ENCODE measurements at regions not wholly inside any gene's neighbourhood (a gene's known extent, or its start where the extent isn't known, plus 50 kb on each side); places are given as distances from the start of the nearest gene placed in this dataset.
"Not testable (repeated sequence)": the region's sequence is repeated elsewhere in the genome, so short reads cannot be mapped to it uniquely, and the experiment has no call there.

- peak in 1 of 2 donors; percentile 3 for DNase-seq
Observed at GRCh38 chr2:53490659-53491058, 276.9 kb upstream of the CHAC2 start.

DNA sequence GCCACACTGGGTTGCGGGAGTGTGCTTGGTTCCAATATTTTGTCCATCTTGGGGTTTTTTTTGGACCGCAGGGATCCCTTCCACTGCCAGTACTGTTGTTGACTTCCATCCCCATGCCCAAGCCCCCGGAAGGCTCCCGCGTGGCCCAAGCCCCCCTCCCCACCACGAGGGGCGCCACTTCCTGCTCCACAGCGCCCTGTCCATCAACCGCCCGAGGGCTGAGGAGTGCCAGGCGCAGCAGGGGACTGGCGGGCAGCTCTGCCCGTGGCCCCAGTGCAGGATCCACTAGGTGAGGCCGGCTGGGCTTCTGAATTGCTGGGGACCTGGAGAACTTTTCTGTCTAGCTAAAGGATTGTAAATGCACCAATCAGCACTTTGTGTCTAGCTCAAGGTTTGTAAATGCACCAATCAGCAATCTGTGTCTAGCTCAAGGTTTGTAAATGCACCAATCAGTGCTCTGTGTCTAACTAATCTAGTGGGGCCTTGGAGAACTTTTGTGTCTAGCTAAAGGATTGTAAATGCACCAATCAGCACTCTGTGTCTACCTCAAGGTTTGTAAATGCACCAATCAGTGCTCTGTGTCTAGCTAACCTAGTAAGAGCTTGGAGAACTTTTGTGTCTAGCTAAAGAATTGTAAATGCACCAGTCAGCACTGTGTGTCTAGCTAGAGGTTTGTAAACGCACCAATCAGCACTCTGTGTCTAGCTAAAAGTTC is 281.3 kb upstream of the CHAC2 start:
- not testable (repeated sequence) for DNase-seq

DNA sequence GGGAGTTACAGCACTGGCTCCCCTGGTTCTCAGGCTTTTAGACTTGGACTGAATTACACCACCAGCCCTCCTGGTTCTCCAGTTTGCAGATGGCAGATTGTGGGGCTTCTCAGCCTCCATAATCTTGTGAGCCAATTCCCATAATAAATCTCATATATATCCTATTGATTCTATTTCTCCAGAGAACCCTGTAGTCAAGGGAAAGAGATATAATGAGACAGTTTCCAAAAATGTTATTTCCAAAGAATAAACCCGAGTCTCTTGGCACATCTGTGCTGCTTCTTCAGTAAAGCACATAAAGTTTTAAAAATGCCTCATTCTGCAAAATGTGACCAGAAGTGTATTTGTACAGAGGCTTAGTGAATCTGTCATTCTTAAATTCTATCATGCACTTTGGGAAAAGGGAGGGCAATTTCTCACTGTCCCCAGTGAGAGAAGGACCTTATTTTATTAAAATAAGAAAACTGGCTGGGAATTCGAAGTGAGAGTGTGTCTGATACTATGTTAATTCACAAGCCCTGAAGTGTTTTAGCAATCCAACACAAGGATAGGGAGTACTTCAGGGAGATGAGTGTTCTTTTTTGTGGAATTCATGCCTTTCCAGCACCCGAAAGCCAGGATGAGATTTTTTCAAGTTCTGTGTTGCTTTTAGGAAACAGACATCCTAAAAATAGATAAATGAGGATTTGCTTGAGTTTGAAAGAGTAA is 282.4 kb upstream of the CHAC2 start:
- DNase-seq = no peak

- DNase-seq = no peak
Observed at GRCh38 chr2:53484531-53484930, 283.1 kb upstream of the CHAC2 start.

- DNase-seq = no peak
Observed at GRCh38 chr2:53477517-53477916, 290.1 kb upstream of the CHAC2 start.

- no peak for DNase-seq
Observed at GRCh38 chr2:53476834-53477233, 290.8 kb upstream of the CHAC2 start.

- no peak for DNase-seq
Observed at GRCh38 chr2:53475766-53476165, 291.8 kb upstream of the CHAC2 start.

- DNase-seq = no peak
Observed at GRCh38 chr2:53475321-53475720, 292.3 kb upstream of the CHAC2 start.

DNA sequence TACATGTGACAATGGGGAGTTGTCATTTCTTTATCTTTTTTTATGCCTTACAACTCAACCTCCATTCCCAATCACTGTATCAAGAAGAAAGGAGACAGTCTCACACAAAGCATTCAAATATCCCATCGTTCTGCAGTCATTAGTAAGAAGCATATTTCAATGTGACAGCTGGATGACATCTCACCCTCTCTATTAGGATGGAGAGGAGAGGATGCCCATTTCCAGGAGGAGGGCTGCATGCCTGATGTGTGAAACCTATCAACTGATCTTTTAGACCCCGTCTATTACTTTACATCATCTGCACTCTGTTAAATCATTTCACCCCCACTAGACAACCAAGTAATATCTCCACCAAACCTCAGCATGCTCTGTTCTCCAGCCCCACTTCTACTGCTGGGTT is 292.7 kb upstream of the CHAC2 start:
- no peak for DNase-seq

- DNase-seq = no peak
Observed at GRCh38 chr2:53473775-53474311, 293.8 kb upstream of the CHAC2 start.

DNA sequence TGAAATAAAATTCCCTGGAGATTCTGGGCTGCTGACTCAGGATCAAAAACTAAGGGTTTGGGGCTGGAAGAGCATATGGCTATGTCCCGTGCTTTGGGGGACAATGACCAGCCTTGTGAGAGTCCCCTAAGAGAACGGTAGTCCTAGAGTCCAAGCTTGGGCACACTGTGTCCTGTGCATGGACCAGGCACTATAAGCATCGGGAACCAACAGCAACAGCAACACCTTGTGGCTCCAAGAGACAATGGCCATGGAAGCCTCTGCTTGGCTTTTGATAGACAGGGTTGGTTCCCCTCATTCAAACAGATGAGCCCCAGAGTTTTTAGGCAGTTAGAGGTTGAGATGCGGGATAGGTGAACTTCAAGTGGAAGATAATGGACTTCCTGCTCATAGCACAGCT is 294.4 kb upstream of the CHAC2 start:
- DNase-seq = no peak

DNA sequence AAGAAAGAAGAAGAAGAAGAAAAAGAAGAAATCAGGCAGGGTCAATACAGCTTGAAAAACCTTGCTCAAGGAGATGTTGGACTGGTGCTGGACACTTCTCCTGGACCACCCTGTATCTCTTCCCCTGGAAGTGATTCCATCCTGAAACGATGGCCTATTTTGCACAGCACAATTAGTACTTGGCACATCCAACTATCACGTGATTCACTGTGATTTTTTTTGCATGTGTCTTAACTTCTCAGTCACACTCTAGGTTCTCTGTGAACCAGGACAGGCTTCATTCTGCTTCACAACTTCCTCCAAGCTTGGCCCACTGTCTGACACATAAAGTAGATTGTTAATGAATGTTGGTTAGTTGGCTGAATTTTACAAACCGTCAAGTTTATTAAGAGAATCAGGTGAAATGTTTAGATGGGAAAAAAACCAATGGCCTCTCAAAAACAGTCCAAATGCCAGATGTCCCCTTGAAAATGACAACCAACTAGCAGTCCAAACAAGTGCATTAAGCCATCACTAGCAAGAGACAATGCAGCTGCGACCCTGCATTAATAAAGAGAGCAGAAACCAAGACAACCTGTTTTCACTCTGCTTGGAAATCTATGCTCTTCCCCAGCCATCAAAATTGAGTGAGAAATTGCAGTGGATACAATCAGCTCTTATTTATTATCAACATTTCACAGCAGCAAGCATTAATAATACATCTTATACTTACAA is 300.0 kb upstream of the CHAC2 start:
- no peak for DNase-seq

DNA sequence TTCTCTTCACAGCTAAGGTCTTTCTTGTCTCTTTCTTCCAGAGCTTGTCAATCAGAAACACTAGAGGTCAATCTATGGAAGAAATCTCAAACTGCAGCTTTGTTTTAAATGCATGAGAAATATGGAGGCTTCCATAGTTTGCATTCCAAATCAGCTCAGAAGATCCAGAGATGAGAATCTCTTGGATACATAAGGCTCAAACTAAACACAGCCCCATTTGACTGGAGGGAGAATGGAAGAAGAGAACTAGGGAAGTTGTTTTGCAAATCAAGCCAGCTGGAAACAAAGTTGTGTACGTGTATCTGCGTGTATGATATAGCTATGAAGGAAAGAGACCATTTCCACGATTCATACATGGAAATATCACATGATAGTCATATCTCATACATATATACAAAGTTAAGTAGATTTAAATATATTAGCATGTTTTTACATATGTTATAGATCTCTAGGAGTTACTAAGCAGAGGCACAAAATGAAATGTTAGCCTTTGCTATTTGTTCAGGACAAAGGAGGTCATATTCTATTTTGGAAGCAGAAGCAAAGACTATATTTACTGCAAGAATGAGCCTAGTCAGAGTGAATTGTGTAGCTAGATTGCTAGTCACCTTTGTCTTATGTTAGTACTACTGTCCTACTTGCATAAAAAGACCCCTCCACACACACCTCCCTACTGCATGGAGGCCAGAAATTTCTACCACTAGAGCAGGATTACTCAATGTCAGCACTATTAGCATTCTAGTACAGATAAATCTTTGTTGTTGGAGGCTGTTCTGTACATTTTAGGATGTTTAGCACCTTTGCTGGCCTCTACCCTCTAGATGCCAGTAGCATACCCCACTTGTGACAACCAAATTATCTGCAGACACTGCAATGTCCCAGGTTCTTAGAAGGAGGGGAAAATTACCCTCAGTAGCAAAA is 303.5 kb upstream of the CHAC2 start:
- no peak for DNase-seq

DNA sequence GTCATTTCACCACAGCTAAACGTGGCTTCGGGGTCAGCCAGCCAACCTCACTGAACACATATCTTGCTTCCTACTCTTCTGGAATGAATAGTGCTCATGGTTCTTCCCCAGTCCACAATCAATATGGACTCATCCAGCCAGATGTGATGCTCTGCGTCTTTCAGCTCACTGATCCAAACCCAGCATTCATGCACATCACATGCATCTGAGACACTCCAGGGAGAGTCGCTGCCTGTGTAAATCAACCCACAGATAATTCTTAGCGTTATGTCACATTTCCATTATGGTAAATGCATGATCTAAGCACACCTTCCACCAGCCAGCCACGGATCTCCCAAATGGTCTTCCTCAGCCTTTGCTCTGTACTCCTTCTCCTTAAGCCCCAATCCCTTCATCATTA is 306.7 kb upstream of the CHAC2 start:
- no peak for DNase-seq

- DNase-seq = no peak
Observed at GRCh38 chr2:53460347-53460746, 307.3 kb upstream of the CHAC2 start.

DNA sequence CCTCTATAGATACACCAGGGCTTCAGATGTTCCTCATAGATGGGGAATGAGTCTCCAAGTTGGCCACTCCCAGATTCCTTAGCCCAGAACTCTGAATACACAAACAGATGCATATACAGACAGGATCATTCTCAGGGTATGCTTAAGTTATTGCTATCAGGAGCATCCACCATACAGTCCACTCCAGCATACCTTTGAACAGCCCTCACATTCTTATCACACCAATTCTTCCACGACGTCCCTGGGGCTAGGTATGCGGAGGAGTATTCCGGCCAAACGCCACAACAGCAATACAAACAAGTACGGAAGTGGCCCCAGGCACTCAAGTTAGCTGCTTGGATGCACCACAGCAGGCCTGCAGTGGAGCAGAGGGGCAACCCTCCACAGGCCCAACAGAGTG is 312.5 kb upstream of the CHAC2 start:
- DNase-seq = no peak

DNA sequence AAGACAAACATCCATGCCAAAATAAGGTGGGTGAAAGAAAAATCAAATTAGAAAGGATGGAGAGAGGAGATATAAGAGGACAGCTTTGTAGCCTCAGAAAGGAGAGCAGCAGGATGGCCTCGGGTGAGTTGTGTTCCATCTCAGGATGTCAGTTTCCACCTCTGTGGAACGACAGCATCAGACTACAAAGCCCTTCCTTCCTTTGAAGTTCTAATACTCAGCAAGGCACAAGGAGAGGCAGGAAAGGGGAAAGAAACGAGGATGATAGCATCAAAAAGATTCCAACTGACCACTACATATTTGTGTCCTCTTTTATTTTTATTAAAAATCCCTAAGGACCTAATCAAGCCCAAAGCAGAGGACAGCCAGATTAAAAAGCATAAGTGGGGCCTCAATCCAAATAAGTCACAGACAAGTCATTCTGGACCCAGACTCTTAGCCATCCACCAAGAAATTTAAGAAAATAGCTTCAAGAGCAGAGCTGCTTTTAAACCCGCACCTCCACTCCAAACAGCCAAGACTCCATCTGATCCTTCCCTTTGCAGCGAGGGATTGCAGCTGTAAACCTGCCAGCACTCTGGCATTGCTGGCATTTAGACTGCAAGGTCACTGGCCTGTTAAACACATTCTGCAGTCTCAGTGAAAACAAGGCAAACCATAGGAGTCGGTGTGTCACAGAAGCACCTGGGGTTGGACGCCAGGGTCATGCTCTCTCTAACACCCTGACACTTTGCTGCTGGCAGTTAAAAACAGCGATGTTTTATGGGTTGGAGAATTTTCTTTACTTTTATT is 314.5 kb upstream of the CHAC2 start:
- no peak for DNase-seq

DNA sequence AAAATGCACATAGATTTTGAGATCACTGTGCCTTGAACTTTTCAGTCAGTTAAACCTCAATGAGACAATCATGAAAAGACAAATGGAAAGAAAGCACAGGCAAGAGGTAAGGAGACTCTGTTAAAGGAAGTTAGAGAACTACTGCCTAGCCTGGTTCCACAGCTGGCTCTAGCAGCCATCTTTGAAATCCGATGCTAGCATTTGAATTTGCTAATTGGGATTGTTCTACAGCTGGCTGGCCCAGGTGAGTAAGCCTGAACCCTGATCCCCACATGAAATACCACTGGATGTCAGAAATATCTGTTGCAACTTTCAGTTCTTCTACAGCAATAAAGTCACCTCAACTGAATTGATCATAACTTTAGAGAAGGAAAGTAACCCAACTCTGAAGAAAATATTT is 315.2 kb upstream of the CHAC2 start:
- no peak for DNase-seq

GRCh38 chr2:53450923-53451322 is 316.7 kb upstream of the CHAC2 start:
- no peak for DNase-seq

GRCh38 chr2:53448591-53448990 is 319.0 kb upstream of the CHAC2 start:
- DNase-seq = no peak

DNA sequence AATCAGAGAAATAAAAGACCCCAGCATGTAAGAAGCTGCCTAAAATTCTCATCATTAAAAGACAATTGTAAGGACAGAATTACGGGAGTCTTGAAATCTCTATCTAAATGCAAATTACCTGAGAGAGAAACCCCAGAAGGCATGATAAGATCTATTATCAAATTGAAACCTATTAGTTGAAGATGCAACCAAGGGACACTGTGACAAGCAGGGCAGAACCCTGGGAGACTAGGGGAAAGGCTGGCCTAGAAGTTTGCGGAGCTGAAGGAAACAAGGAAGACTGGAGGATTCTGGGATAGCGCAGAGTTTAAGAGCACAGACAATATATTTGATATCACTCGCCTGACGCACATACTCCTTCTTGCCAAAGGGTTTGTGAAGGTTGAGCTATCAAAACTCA is 319.5 kb upstream of the CHAC2 start:
- no peak for DNase-seq
